ENCODE measurements at regions not wholly inside any gene's neighbourhood (a gene's known extent, or its start where the extent isn't known, plus 50 kb on each side); places are given as distances from the start of the nearest gene placed in this dataset.

DNA sequence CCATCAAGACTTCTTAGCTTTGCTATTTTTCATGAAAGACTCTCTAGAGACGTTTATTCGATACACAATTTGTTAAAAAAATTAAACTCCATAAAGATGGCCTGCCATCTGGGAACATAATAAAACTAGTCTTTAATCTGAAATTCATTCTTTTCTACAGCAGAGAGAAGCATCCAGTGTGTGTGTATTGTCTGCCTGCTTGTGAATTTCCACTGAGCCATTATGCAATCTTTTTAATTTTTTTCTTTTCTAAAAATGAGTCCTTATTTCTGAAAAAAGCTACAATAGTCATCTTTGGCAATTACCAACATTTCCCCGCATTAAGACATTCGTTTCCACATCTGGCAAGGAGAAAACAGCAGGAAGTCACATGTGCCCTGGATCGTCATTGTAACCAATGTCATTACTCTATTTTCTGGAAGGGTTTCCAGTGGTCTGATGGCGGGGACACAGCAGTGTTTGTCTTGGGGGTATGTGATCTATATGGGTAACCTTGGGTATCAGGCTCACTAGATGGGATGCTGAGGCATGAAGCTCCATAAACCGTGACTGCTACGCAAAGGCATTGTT lies 263.1 kb downstream of the MSX2 start:
- H3K4me2 ChIP-seq (ENCODE audit: low read length) = no peak overlapping the region
- H3K9me3 ChIP-seq (ENCODE audit: control insufficient read depth, low read length) = no peaks in the 10 kb centered on the region
- TF ChIP-seq, protein P1, sequence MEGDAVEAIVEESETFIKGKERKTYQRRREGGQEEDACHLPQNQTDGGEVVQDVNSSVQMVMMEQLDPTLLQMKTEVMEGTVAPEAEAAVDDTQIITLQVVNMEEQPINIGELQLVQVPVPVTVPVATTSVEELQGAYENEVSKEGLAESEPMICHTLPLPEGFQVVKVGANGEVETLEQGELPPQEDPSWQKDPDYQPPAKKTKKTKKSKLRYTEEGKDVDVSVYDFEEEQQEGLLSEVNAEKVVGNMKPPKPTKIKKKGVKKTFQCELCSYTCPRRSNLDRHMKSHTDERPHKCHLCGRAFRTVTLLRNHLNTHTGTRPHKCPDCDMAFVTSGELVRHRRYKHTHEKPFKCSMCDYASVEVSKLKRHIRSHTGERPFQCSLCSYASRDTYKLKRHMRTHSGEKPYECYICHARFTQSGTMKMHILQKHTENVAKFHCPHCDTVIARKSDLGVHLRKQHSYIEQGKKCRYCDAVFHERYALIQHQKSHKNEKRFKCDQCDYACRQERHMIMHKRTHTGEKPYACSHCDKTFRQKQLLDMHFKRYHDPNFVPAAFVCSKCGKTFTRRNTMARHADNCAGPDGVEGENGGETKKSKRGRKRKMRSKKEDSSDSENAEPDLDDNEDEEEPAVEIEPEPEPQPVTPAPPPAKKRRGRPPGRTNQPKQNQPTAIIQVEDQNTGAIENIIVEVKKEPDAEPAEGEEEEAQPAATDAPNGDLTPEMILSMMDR (IDR thresholded peaks at IDR 0.05) = no peak
- no peaks in the 10 kb centered on the region for H3K4me1 ChIP-seq
- no peak overlapping the region for H3K4me3 ChIP-seq (ENCODE audit: low read depth, low read length)
- no peaks in the 10 kb centered on the region for H3K79me2 ChIP-seq
- H3K27ac ChIP-seq = no peak overlapping the region
- no peaks in the 10 kb centered on the region for H3K27me3 ChIP-seq (ENCODE audit: control insufficient read depth, insufficient read depth, low read length)
- H3K9ac ChIP-seq = no peak overlapping the region
- H3K36me3 ChIP-seq (ENCODE audit: control insufficient read depth, insufficient read depth, low read length) = no peaks in the 10 kb centered on the region
- H2AFZ ChIP-seq = no peak overlapping the region

DNA sequence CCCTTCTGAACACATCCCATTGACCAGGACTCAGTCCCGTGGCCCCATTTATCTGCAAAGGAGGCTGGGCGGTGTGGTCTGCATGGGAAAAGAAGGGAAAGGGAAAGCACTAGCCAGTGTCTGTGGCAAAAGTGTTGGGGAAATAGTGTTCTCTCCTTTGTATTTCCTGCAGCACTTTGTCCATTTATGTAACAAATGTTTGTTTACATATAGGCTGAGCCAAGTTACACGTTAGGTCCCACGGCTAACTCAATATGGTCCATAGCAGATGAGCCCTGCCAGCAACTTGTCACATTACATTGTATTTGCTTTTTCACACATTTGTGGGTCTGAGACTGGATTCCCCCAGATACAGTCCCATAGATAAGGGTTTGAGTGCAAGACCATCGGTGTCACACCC lies 260.5 kb downstream of the MSX2 start:
- no peak overlapping the region for H3K4me2 ChIP-seq (ENCODE audit: low read length)
- H3K27ac ChIP-seq = no peak overlapping the region
- H2AFZ ChIP-seq = no peak overlapping the region
- no peaks in the 10 kb centered on the region for H3K27me3 ChIP-seq (ENCODE audit: control insufficient read depth, insufficient read depth, low read length)
- TF ChIP-seq, protein P1 (IDR thresholded peaks at IDR 0.05) = no peak
- H3K4me3 ChIP-seq (ENCODE audit: low read depth, low read length) = no peak overlapping the region
- no peaks in the 10 kb centered on the region for H3K9me3 ChIP-seq (ENCODE audit: control insufficient read depth, low read length)
- no peak overlapping the region for H3K9ac ChIP-seq
- no peaks in the 10 kb centered on the region for H3K36me3 ChIP-seq (ENCODE audit: control insufficient read depth, insufficient read depth, low read length)
- no peaks in the 10 kb centered on the region for H3K4me1 ChIP-seq
- H3K79me2 ChIP-seq = no peaks in the 10 kb centered on the region

DNA sequence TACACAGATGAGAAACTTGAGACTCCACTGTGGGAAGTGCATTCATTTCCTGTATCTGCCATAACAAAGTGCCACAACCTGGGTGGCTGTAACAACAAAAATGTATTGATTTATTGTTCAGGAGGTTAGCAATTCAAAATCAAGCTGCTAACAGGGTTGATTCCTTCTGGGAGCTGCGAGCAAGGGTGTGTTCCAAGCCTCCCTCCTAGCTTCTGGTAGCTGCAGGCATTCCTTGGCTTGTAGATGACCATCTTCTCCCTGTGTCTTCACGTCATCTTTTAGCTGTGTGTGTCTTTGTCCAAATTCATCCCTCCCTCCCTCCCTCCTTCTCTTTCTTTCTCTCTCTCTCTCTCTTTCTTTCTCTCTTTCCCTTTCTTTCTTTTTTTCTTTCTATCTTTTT lies 258.1 kb downstream of the MSX2 start:
- Histone ChIP-seq H3K79me2 (no peaks in the 10 kb centered on the region), H3K4me1 (no peaks in the 10 kb centered on the region), H3K9ac (no peak overlapping the region), H3K9me3 (ENCODE audit: control insufficient read depth, low read length) (no peaks in the 10 kb centered on the region), H3K36me3 (ENCODE audit: control insufficient read depth, insufficient read depth, low read length) (no peaks in the 10 kb centered on the region), H3K4me3 (ENCODE audit: low read depth, low read length) (no peak overlapping the region), H3K27ac (no peak overlapping the region), H2AFZ (no peak overlapping the region), H3K4me2 (ENCODE audit: low read length) (no peak overlapping the region), H3K27me3 (ENCODE audit: control insufficient read depth, insufficient read depth, low read length) (no peaks in the 10 kb centered on the region)
- TF ChIP-seq, protein P1 (IDR thresholded peaks at IDR 0.05) = no peak

DNA sequence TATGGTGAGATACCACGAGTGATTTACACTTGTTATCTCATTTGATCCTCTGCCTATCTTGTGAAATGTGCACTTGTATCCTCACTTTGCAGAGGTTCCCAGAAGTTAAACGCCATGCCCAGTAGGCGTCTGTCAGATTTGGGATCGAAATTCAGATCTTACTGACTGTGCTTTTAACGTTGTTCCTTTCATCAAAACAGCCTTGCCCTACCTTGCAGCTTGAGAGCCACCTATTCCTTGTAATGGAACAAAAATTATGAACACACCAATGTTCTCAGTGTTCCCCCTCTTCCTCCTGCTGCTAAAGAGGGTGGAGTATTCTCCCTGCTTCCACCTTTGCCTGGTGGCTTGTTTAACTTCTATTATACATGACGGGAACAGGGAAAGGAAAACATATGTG lies 257.0 kb downstream of the MSX2 start:
- Histone ChIP-seq H3K79me2 (no peaks in the 10 kb centered on the region), H3K27ac (no peak overlapping the region), H3K36me3 (ENCODE audit: control insufficient read depth, insufficient read depth, low read length) (no peaks in the 10 kb centered on the region), H3K27me3 (ENCODE audit: control insufficient read depth, insufficient read depth, low read length) (no peaks in the 10 kb centered on the region), H3K9ac (no peak overlapping the region), H3K4me1 (no peaks in the 10 kb centered on the region), H3K4me3 (ENCODE audit: low read depth, low read length) (no peak overlapping the region), H3K9me3 (ENCODE audit: control insufficient read depth, low read length) (no peaks in the 10 kb centered on the region), H3K4me2 (ENCODE audit: low read length) (no peak overlapping the region), H2AFZ (no peak overlapping the region)
- TF ChIP-seq, protein P1 (IDR thresholded peaks at IDR 0.05) = no peak

DNA sequence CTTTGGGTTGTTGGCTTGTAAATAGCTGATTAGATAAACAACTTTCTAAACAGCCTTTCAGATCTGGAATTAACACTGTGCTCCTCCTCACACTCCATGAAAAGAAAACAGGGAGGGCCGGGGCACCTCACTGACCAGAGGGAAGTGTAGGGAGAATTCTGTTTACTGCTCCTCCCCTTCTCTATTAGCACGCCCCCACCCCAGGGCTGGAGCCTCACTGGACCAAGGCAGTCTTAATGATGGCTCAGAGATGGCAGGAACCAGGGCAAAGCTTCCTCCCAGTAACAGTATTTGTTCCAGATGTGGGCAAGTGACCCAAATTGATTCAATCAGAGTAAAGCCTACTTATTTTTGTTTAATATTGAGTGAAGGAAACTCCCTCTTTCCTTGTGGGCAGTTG lies 256.6 kb downstream of the MSX2 start:
- Histone ChIP-seq H3K36me3 (ENCODE audit: control insufficient read depth, insufficient read depth, low read length) (no peaks in the 10 kb centered on the region), H3K9me3 (ENCODE audit: control insufficient read depth, low read length) (no peaks in the 10 kb centered on the region), H3K27me3 (ENCODE audit: control insufficient read depth, insufficient read depth, low read length) (no peaks in the 10 kb centered on the region), H3K27ac (no peak overlapping the region), H3K4me1 (no peaks in the 10 kb centered on the region), H3K4me2 (ENCODE audit: low read length) (no peak overlapping the region), H2AFZ (no peak overlapping the region), H3K79me2 (no peaks in the 10 kb centered on the region), H3K4me3 (ENCODE audit: low read depth, low read length) (no peak overlapping the region), H3K9ac (no peak overlapping the region)
- TF ChIP-seq, protein P1 (IDR thresholded peaks at IDR 0.05) = no peak

Measured in parathyroid adenoma (tissue), 2 donors.